ENCODE measurements at regions not wholly inside any gene's neighbourhood (a gene's known extent, or its start where the extent isn't known, plus 50 kb on each side); places are given as distances from the start of the nearest gene placed in this dataset.

- no peak for TF ChIP-seq CTCF (IDR thresholded peaks at IDR 0.05)
- no peak for TF ChIP-seq POLR2AphosphoS5 (IDR thresholded peaks at IDR 0.05; ENCODE audit: insufficient read depth in 1 of 2, low read depth in 1 of 2)
- TF ChIP-seq POLR2A (IDR thresholded peaks at IDR 0.05): no peak
Measured at GRCh38 chr11:115670538-115671205, 166.5 kb upstream of the CADM1 start.
